ENCODE measurements at regions not wholly inside any gene's neighbourhood (a gene's known extent, or its start where the extent isn't known, plus 50 kb on each side); places are given as distances from the start of the nearest gene placed in this dataset.
"Not testable (repeated sequence)": the region's sequence is repeated elsewhere in the genome, so short reads cannot be mapped to it uniquely, and the experiment has no call there.

GRCh38 chr7:96558530-96558929, 151.1 kb downstream of the SEM1 start:
- DNase-seq, result no peak

- DNase-seq, result no peak
Measured at GRCh38 chr7:96558093-96558492, 151.6 kb downstream of the SEM1 start.

GRCh38 chr7:96557598-96557997, 152.0 kb downstream of the SEM1 start:
- DNase-seq, result not testable (repeated sequence)

- DNase-seq, result peak; percentile 75
Measured at GRCh38 chr7:96548664-96549063, 161.0 kb downstream of the SEM1 start.

GRCh38 chr7:96547371-96547811, 162.3 kb downstream of the SEM1 start:
- DNase-seq, result peak; percentile 62

- DNase-seq, result no peak
Measured at GRCh38 chr7:96546426-96546825, 163.2 kb downstream of the SEM1 start.

GRCh38 chr7:96539471-96539870, 170.2 kb downstream of the SEM1 start:
- no peak for DNase-seq

- no peak for DNase-seq
Measured at GRCh38 chr7:96538632-96539031, 171.0 kb downstream of the SEM1 start.

GRCh38 chr7:96534221-96534620, 175.4 kb downstream of the SEM1 start:
- DNase-seq, result no peak

- no peak for DNase-seq
Measured at GRCh38 chr7:96532428-96532935, 177.2 kb downstream of the SEM1 start.

GRCh38 chr7:96531331-96531730, 178.3 kb downstream of the SEM1 start:
- no peak for DNase-seq

GRCh38 chr7:96530786-96531185, 178.9 kb downstream of the SEM1 start:
- no peak for DNase-seq

GRCh38 chr7:96527133-96527827, 182.4 kb downstream of the SEM1 start:
- DNase-seq, result no peak

- no peak for DNase-seq
Measured at GRCh38 chr7:96526496-96526895, 183.2 kb downstream of the SEM1 start.

- no peak for DNase-seq
Measured at GRCh38 chr7:96521068-96521894, 188.4 kb downstream of the SEM1 start.

GRCh38 chr7:96508371-96508770, 186.5 kb upstream of the SLC25A13 start:
- no peak for DNase-seq

GRCh38 chr7:96503597-96503996, 181.7 kb upstream of the SLC25A13 start:
- no peak for DNase-seq

- no peak for DNase-seq
Measured at GRCh38 chr7:96501318-96501717, 179.4 kb upstream of the SLC25A13 start.

- peak; percentile 57 for DNase-seq
Measured at GRCh38 chr7:96499532-96499931, 177.6 kb upstream of the SLC25A13 start.

- no peak for DNase-seq
Measured at GRCh38 chr7:96497567-96497966, 175.7 kb upstream of the SLC25A13 start.

GRCh38 chr7:96495751-96496216, 173.9 kb upstream of the SLC25A13 start:
- DNase-seq, result peak; percentile 75

- DNase-seq, result no peak
Measured at GRCh38 chr7:96486681-96487080, 164.8 kb upstream of the SLC25A13 start.

GRCh38 chr7:96484845-96485244, 162.9 kb upstream of the SLC25A13 start:
- no peak for DNase-seq

GRCh38 chr7:96484091-96484490, 162.2 kb upstream of the SLC25A13 start:
- DNase-seq, result no peak
